AG08395 (cell line): ENCODE measurements at regions not wholly inside any gene's neighbourhood (a gene's known extent, or its start where the extent isn't known, plus 50 kb on each side); places are given as distances from the start of the nearest gene placed in this dataset.
"Not testable (repeated sequence)": the region's sequence is repeated elsewhere in the genome, so short reads cannot be mapped to it uniquely, and the experiment has no call there.

ENCODE experiments used
- DNase-seq: peaks from one replicate; pipeline ENCODE4 v3.0.0; 2012; ENCODE audit warnings: mixed read lengths, low spot score

DNA sequence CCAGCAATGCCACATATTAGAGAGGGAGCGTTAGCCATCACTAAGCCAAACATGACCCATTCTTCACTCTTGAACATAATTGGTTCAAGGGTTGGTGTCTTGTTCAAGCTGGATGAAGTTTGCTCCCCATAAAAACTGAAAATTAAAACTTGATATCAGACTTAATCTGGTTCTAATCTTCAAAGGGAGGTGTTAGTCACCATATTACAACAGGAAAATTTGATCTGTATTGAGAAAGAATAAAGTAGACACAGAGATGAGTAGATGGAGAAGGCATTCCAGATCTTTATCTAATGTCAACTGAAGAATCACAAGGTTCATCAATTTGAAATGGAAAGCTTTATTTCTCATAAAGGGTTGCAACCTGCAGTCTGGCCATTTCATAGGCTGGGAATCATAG lies 972.8 kb downstream of the HACE1 start:
- no peak for DNase-seq

DNA sequence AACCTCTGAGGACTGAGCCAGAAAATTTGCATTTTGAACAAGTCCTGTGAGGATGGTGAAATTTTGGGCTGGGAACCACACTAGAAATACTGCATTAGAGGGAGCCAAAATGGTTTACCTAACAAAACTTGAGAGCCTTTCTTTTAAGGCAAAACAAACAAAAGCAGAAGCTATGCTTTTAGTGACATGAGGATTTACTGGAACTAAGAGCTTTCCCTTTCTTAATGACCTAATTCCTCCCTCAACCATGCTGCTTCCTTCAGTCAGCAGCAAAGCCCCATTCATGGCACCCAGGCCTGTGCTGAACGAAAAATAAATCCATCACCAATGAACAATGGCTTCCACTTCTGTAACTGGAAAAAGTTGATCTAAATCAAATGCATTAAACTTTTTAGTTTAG lies 974.3 kb downstream of the HACE1 start:
- DNase-seq, result no peak

DNA sequence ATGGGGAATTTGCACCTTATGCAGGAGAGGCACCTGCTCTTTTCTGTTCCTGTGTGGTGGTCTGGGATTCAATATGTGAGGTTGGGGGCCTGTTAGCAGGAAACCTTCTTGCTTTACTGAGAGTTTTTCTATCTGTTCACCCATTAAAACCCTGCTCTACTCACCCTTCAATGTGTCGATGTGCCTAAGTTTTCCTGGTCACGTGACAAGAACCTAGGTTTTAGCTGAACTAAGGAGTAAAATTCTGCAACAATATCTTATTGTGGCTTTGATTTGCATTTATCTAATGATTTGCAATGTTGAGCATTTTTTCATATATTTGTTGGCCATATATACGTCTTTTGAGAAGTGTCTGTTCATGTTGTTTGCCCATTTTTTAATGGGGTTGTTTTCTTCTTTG lies 979.9 kb downstream of the HACE1 start:
- DNase-seq, result no peak

DNA sequence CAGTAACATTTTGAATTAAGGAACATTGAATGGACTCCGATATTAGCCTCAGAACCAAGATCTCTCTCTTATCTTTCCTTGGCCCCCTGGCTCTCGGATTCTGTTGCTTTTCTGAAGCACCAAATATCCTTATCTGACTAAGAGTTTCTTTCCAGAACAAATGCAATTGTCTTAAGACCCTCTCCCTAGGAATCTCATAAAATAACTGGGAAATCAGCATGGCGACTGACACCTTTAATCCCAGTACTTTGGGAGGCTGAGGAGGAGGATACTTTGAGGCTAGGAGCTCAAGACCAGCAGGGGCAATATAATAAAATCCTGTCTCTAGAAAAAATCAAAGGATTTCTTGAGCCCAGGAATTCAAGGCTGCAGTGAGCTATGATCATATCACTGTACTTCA lies 984.5 kb downstream of the HACE1 start:
- no peak for DNase-seq

DNA sequence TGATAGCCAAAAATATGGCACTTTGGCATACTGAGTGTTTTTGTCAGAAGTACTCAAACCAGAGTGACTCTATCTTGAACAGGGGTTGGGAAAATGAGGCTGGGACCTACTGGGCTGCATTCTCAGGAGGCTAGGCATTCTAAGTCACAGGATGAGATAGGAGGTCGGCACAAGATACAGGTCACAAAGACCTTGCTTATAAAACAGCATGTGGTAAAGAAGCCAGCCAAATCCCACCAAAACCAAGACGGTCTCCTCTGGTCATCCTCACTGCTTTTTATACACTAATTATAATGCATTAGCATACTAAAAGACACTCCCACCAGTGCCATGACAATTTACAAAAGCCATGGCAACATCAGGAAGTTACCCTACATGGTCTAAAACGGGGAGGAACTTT lies 985.1 kb downstream of the HACE1 start:
- no peak for DNase-seq

DNA sequence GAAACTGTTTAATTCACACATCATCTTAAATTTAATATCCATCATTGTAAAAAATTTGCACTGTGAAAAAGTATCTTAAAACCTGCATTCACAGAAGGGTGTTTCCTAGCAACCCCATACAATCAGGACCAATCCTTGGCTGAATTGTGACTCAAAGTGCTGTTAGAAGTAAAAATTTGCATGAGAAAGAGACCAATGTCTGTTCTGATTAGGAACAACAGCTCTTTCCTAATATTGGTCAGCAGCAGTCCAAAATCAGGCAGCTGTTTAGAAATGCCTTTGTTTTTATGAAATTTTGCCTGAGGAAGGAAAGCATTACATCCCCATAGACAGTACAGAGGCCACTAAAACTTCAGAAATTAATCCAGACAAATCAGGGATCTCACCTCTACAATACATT lies 987.0 kb downstream of the HACE1 start:
- DNase-seq, result no peak

DNA sequence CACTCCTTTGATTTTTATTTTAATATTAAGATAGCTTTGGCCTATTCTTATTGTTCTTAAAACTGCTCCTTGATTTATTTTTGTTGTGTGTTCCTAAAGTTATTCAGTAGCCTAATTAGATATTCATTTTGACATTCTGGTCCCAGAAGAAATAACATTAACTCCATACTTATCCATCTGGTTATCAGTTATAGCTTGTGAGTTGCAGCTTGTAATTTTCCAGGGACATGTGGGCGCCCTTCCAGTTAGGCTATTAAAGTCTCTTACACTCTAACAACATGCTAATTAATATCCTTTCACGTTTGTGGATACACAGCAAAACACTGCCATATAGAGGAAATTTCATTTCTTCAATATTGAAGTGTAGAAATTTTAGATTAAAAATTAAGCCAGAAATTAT lies 987.5 kb downstream of the HACE1 start:
- no peak for DNase-seq

DNA sequence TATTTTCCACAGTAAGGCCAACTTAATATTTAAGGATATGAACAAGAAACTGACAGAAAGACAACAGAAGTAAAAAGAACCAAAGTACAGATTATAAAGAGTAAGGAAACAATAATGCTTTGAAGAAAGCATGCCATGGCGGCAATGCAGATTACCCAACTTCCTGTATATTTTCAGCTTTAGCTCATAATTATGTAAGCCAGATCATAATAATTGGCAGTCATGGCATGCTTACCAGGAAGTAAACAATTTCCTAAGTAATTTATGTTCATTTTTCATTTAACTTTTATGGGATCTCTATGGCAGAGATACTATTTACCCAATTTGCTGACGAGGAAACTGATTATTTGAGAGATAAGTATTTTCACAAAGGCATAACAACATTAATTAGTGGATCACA lies 988.7 kb downstream of the HACE1 start:
- no peak for DNase-seq

DNA sequence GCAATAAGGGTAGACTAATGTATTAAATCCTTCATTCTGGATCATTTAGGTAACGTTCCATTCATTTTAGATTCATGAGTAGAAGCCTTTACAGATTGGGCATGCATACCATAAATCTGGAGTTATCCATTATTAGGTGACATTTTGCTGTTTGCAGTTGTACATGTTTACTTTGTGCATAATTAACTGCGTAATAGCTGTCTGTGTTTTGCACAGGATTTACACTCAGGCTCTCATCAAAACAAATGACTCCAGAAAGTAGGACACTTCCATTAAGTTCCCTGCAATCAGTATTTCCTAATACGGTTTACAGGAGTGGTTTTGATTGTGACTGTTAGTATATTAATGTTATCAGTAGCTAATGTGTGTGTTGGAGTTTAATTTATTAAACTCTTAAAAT lies 997.4 kb downstream of the HACE1 start:
- DNase-seq, result no peak

DNA sequence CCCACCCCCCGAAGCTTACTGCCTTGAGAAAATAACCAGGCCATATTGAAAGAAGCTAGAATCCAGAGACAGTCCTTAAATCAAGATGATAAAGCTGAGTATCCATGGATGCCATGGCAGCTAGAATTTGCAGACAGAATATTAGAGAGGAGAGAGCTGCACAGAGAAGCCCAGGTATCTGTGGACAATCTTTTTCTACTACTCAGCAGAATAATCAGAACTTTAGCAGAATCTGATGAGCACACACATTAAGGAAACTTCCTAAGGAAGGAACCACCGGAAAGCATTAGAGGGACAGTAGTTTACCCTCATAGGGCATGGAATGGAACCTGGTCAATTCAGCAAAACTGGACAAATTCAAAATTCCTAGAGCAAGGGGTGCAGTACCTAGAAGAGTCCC lies 1001.7 kb downstream of the HACE1 start:
- DNase-seq, result no peak

DNA sequence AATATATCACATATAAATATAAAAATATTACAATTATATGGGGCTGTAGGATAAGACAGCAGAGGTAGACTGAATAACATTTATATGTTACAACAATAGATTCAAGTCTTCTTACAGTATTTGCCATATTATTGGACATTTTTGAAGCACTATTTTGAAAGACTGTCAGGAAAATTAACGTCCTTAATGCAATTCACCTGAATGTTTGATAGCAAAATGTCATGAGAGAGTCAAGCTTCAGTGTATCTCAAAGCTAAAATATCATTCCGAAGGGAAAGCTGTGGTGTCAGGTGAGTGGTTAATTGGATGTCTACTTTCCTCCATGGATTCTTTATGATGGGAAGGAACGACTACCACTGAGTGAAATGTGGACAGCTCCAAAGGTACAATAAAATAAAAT lies 1004.0 kb downstream of the HACE1 start:
- no peak for DNase-seq

DNA sequence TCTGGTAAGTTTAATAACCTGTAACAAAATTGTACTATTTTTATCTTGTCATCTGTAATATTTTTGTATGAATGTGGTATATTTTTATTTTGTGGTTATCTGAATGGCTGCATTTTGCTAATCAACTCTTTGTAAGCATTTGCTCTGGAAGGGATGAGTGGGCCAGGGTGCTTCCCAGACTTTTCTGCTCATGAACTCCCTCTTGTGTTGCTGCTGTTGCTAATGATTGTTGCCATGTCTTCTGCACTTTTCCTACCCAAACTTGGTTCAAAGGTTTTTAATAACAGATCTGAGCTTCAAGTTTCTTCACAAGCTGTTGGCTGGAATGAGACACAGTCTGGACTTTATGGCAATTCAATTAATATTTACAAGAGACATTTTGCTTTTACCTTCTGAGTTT lies 1005.7 kb downstream of the HACE1 start:
- DNase-seq, result no peak

DNA sequence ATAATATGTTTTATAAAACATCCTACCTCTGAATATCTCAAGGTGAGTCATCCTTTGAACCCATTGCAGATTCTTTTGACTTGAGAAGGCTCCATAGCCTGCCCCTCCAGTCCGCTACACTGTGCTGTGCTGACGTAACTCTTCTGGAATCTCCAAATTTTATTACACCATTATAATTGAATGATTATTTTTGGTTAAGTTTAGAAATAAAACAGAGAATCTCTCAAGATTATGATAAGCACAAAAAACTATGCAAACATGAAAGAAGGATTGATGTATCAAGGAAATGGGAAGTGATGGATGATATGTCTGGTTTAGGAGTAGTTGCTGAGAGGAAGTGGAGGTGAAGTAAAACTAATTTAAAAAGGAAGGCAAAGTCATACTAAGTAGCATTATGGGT lies 1021.3 kb downstream of the HACE1 start:
- no peak for DNase-seq

DNA sequence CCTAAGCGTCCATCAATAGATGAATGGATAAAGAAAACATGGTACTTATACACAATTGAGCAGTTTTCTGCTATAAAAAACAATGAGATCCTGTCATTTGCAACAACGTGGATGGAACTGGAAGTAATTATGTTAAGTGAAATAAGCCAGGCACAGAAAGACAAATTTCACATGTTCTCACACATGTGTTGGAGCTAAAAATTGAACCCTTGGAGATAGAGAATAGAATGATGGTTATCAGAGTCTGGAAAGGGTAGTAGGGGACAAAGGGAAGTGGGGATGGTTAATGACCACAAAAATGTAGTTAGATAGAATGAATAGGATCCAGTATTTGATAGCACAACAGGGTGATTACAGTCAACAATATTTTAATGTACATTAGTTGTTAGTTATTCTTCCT lies 1033.5 kb downstream of the HACE1 start:
- no peak for DNase-seq

DNA sequence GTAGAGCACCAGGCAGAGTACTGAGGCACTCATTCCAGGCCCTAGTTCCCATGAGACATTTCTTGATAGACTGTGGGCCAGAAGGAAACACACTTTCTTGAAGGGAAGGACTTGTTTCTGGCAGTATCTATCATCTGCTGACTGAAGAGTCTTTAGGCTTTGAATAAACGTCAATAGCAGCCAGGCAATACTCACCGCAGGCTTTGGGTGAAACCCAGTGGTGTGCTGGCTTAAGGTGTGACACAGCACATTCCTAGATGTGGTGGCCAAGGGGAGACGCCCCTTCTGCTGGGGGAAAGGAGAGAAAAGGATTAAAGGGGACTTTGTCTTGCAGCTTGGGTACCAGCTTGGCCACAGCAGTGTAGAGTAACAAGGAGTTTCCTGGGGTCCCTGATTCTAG lies 1039.6 kb downstream of the HACE1 start:
- DNase-seq, result no peak

DNA sequence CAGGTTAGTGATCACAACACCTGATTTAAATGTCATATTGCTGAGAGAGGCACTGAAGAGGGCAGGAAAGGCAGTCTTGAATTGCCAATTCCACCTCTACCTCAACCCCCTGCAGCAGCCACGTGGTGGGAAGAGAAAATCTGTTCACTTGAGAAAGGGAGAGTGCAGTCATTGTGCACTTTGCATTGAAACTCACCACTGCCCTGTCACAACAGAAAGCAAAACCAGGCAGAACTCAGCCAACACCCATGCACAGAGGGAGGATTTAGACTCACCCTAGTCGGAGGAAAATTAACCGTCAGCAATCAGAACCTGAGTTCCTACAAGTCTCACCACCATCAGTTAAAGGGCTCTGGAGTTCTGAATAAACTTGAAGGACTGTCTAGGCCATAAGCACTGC lies 1040.2 kb downstream of the HACE1 start:
- no peak for DNase-seq

DNA sequence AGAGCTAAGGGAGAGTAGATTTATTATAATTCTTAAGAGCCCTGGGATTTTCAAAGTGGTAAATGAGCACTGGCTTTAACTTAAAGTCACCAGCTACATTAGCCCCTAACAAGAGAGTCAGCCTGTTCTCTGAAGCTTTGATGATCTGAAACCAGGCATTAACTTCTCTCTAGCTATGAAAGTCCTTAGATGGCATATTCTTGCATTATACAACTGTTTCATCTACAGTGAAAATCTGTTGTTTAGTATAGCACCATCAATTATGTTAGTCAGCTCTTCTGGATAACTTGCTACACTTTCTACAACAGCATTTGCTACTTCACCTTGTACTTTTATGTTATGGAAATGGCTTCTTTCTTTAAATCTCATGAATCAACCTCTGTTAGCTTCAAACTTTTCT lies 1046.7 kb downstream of the HACE1 start:
- DNase-seq, result no peak

DNA sequence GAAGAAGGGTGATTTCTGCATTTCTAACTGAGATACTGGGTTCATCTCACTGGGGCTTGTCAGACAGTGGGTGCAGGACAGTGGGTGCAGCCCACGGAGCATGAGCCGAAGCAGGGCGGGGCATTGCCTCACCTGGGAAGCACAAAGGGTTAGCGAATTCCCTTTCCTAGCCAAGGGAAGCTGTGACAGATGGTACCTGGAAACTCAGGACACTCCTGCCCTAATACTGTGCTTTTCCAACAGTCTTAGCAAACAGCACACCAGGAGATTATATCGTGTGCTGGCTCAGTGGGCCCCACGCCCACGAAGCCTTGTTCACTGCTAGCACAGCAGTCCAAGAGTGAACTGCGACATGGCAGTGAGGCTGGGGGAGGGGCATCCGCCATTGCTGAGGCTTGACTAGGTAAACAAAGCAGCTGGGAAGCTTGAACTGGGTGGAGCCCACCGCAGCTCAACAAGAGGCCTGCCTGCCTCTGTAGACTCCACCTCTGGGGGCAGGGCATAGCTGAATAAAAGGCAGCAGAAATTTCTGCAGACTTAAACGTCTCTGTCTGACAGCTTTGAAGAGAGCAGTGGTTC lies 1057.7 kb downstream of the HACE1 start:
- not testable (repeated sequence) for DNase-seq

DNA sequence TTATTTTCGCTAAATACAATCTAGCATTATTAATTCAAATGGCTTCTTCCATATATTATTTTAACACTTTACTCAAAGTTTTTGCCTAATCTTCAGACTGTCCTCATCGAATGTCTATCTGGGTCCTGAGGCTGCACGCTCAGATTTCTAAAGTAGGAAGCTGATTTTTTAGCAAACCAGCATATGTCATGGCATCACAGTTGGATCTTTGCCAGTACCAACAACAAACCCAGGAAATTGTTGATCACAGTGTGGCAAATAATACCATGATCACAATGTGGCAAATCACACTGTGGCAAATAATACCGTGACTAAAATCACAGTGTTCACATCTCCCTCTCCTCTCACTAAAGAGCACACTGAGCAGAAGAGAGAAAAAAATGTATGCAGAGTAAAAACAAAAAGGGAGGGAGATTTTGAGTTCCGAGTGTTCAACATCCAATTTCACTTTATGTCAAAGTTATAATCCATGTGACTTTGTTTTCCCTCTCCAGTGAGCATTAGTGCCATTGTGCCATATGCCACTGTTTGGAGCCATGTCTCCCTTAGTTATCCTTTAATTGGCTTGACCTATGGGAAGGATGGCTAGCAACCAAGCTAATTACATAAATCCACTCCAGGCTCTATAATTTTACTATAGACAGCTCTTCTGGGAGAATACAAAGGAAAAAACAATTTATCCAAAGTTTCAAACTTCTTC lies 1059.6 kb downstream of the HACE1 start:
- no peak for DNase-seq

DNA sequence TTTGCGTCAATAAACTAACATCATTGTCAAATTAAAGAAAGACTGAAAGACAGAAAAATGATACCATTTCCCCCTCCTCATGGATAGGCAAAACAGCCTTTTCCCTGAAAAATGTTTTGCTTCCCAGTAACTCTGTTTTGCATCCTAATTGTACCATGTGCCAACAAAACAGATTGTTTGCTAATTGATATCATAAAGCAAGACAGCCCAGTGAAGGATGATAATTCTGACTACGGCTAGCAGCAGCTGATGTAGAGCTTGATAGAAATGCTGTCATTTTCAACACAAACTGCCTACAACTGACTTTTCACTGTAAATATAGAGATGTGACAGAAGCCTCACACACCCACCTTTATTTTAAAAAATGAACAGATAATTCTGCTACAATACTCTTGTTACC lies 1061.6 kb downstream of the HACE1 start:
- no peak for DNase-seq

DNA sequence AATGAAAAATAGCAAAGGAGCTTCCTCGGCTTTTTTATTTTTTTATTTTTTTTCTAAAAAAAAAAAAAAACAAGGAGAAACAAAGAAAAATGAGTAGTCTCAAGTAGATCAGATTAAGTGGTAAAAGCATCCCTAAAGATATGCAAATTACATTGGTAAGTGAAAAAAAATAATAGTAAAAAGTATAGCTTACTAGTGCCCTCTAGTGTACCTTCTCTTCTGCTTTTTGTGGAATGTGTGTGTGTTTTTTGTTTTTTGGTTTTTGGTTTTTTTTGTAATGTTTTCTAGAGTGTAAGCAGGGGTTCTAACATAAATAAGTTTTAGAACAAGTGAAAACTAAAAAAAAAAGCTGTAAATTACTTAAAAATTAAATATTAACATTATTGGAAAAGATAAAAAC lies 1062.0 kb downstream of the HACE1 start:
- no peak for DNase-seq

DNA sequence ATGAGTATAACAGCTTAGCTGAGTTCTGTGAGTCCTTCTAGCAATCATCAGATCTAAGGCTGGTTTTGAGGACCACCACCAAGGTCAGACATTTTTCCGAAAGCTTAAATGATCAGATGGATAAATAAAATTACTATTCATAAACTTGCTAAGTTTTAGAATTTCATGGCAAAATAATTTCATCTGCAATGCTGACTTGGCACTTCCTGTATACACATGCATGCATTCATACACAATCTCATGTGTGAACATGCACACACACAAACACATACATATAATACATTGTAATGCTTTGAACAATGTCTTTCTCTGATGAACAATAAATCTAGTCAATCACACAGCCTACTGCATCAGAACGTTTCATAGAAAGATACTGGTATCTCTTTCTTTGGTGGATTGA lies 1068.3 kb downstream of the HACE1 start:
- no peak for DNase-seq

DNA sequence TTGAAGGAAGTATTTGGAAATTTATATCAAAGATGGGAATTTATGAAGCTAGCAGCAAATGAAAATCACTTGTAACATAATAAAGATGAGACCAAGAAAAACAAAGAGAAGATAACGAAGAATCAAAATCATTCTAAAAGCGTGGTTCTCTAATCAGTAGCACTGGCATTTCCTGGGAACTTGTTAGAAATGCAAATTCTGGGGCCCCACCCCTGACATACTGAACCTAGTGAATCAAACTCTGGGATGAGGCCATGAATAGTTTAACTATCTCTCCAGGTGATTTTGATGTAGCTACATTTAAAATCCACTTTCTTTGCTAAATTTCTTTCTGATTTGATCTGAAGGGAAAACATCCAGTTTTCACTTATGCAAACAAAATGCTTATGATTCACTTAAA lies 1075.6 kb downstream of the HACE1 start:
- no peak for DNase-seq

DNA sequence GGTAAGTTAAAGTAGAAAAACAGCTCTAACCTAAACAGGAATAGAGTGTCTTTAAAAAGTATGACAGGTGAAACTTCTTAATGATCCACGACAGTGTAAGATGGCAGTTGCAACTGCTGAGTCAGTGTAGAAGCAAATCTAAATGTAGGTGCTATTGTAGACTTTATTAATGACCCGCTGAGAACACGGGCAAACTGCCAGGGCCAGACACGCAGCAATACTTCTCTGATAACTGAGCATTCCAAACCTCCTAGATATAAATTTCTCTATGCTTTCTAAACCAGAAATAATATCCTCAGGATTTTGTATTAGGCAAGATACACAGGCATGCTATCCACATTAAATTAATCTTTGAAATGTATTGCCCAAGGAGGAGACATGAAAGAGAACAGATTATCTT lies 1076.4 kb downstream of the HACE1 start:
- no peak for DNase-seq
